ENCODE measurements at regions not wholly inside any gene's neighbourhood (a gene's known extent, or its start where the extent isn't known, plus 50 kb on each side); places are given as distances from the start of the nearest gene placed in this dataset.
"Not testable (repeated sequence)": the region's sequence is repeated elsewhere in the genome, so short reads cannot be mapped to it uniquely, and the experiment has no call there.

GRCh38 chrX:141520750-141521149 is 63.8 kb downstream of the SPANXA1 start:
- not testable (repeated sequence) for DNase-seq (ENCODE audit: low read depth)

- not testable (repeated sequence) for DNase-seq (ENCODE audit: low read depth)
These were observed 108.8 kb downstream of the SPANXA1 start for GRCh38 chrX:141475788-141476187.

GRCh38 chrX:141469469-141469868 is 115.1 kb downstream of the SPANXA1 start:
- no peak for DNase-seq (ENCODE audit: low read depth)

- peak; percentile 55 for DNase-seq (ENCODE audit: low read depth)
These were observed 115.6 kb downstream of the SPANXA1 start for GRCh38 chrX:141468940-141469339.

- DNase-seq (ENCODE audit: low read depth), result peak; percentile 1
These were observed 117.1 kb downstream of the SPANXA1 start for GRCh38 chrX:141467442-141467841.

- no peak for DNase-seq (ENCODE audit: low read depth)
These were observed 129.4 kb downstream of the SPANXA1 start for GRCh38 chrX:141455103-141455502.

GRCh38 chrX:141443922-141444321 is 140.6 kb downstream of the SPANXA1 start:
- DNase-seq (ENCODE audit: low read depth), result no peak

- peak; percentile 7 for DNase-seq (ENCODE audit: low read depth)
These were observed 144.9 kb downstream of the SPANXA1 start for GRCh38 chrX:141439651-141440050.

GRCh38 chrX:141415889-141416288 is 168.6 kb downstream of the SPANXA1 start:
- no peak for DNase-seq (ENCODE audit: low read depth)

- DNase-seq (ENCODE audit: low read depth), result peak; percentile 91
These were observed 163.7 kb upstream of the SPANXC start for GRCh38 chrX:141405853-141406492.

GRCh38 chrX:141405486-141405852 is 163.2 kb upstream of the SPANXC start:
- DNase-seq (ENCODE audit: low read depth), result peak; percentile 55

GRCh38 chrX:141402897-141403610 is 160.7 kb upstream of the SPANXC start:
- DNase-seq (ENCODE audit: low read depth), result no peak

- no peak for DNase-seq (ENCODE audit: low read depth)
These were observed 154.2 kb upstream of the SPANXC start for GRCh38 chrX:141396536-141396935.

- DNase-seq (ENCODE audit: low read depth), result peak; percentile 65
These were observed 132.9 kb upstream of the SPANXC start for GRCh38 chrX:141375011-141375760.

- DNase-seq (ENCODE audit: low read depth), result no peak
These were observed 99.4 kb upstream of the SPANXC start for GRCh38 chrX:141341743-141342142.

GRCh38 chrX:141341341-141341740 is 99.0 kb upstream of the SPANXC start:
- peak; percentile 72 for DNase-seq (ENCODE audit: low read depth)

- DNase-seq (ENCODE audit: low read depth), result no peak
These were observed 78.5 kb upstream of the SPANXC start for GRCh38 chrX:141320801-141321200.

- DNase-seq (ENCODE audit: low read depth), result peak; percentile 40
These were observed 72.1 kb upstream of the SPANXC start for GRCh38 chrX:141314441-141314840.

GRCh38 chrX:141301017-141301416 is 58.7 kb upstream of the SPANXC start:
- DNase-seq (ENCODE audit: low read depth), result no peak
